IMR-90 (cell line): ENCODE measurements at regions not wholly inside any gene's neighbourhood (a gene's known extent, or its start where the extent isn't known, plus 50 kb on each side); places are given as distances from the start of the nearest gene placed in this dataset.

Source experiments
- CTCF ChIP-seq: conservative IDR thresholded peaks from 2 replicates; pipeline ENCODE4 v1.5.1; 2012; ENCODE audit warnings: mild to moderate bottlenecking, low read depth, low read length, improper control_type of control experiment
- FOS ChIP-seq: fragments of 150-350 bp; IDR thresholded peaks from 2 replicates; pipeline ENCODE4 v1.6.1; 2016; ENCODE audit warnings: low read depth, low read length
- MAFK ChIP-seq: IDR thresholded peaks from 2 replicates; pipeline ENCODE4 v1.6.1; 2012; ENCODE audit warnings: low read depth, low read length, improper control_type of control experiment
- MAZ ChIP-seq: IDR thresholded peaks from 2 replicates; pipeline ENCODE4 v1.6.1; 2012; ENCODE audit warnings: low read depth, mild to moderate bottlenecking, low read length, improper control_type of control experiment, moderate library complexity, borderline replicate concordance
- MXI1 ChIP-seq: IDR thresholded peaks from 2 replicates; pipeline ENCODE4 v1.6.1; 2012; ENCODE audit warnings: low read depth, mild to moderate bottlenecking, low read length, moderate library complexity, borderline replicate concordance
- POLR2A ChIP-seq: IDR thresholded peaks from 2 replicates; pipeline ENCODE4 v1.6.1; 2012; ENCODE audit warnings: mild to moderate bottlenecking, low read depth, low read length
- RAD21 ChIP-seq: IDR thresholded peaks from 2 replicates; pipeline ENCODE4 v1.6.1; 2012; ENCODE audit warnings: low read length, improper control_type of control experiment
- RCOR1 ChIP-seq: IDR thresholded peaks from 2 replicates; pipeline ENCODE4 v1.6.1; 2012; ENCODE audit warnings: mild to moderate bottlenecking, low read length, improper control_type of control experiment; ENCODE audit not compliant: insufficient replicate concordance
- RFX5 ChIP-seq: IDR thresholded peaks from 2 replicates; pipeline ENCODE4 v1.8.0; 2012; ENCODE audit warnings: low read depth, mild to moderate bottlenecking, low read length, moderate library complexity
- SMC3 ChIP-seq: fragments of 150-350 bp; IDR thresholded peaks from 2 replicates; pipeline ENCODE4 v1.6.1; 2016; ENCODE audit warnings: low read depth, mild to moderate bottlenecking, antibody characterized with exemption, low read length, moderate library complexity
- USF2 ChIP-seq: fragments of 150-350 bp; IDR thresholded peaks from 2 replicates; pipeline ENCODE4 v1.6.1; 2017; ENCODE audit warnings: mild to moderate bottlenecking, antibody characterized with exemption, low read length, low read depth

GRCh38 chr2:41160439-41160838 is 708.5 kb upstream of the SLC8A1 start:
- no peak for TF ChIP-seq CTCF
- TF ChIP-seq USF2, result no peak
- TF ChIP-seq RAD21, result no peak
- no peak for TF ChIP-seq MAZ
- TF ChIP-seq POLR2A, result no peak
- TF ChIP-seq MXI1, result no peak
- no peak for TF ChIP-seq SMC3
- no peak for TF ChIP-seq FOS
- no peak for TF ChIP-seq MAFK
- TF ChIP-seq RCOR1, result no peak
- no peak for TF ChIP-seq RFX5
